ENCODE measurements at regions not wholly inside any gene's neighbourhood (a gene's known extent, or its start where the extent isn't known, plus 50 kb on each side); places are given as distances from the start of the nearest gene placed in this dataset.

DNA sequence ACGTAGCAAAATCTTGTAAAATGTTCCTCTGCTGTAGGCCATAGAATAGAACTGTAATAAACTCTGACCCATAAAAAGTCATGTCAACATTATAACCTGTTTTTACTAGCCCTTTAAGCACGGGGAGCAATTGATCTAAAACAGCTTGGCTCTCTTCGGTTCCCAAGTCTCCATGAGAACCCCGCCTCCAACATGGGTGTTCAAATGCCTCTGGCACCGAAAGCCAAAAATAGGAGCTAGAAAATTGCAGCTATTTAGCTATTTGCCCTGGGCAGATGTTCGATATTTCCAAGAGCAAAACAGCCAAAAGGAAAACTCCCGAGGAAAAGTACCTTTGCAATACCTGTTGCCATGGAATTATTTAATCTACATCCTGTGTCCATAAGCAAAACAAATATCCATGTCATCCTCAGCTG, 563.1 kb downstream of the EFNB2 start:
- TF ChIP-seq CTCF (IDR thresholded peaks at IDR 0.05) (no peak), POLR2A (IDR thresholded peaks at IDR 0.05) (no peak)
- intact Hi-C loops (cut with DNase I): no loop called here
- ATAC-seq (no peak), DNase-seq (no peak)
- Histone ChIP-seq H3K27me3 (no peaks in the 10 kb centered on the region), H3K36me3 (no peaks in the 10 kb centered on the region), H3K4me1 (no peaks in the 10 kb centered on the region), H3K9me3 (no peaks in the 10 kb centered on the region), H3K27ac (no peak overlapping the region), H3K4me3 (no peak overlapping the region)
- WGBS (ENCODE audit: insufficient coverage, low coverage, low lambda C conversion rate, missing lambda C conversion rate): 42% methylated on average over 7 of the region's 7 CpGs

DNA sequence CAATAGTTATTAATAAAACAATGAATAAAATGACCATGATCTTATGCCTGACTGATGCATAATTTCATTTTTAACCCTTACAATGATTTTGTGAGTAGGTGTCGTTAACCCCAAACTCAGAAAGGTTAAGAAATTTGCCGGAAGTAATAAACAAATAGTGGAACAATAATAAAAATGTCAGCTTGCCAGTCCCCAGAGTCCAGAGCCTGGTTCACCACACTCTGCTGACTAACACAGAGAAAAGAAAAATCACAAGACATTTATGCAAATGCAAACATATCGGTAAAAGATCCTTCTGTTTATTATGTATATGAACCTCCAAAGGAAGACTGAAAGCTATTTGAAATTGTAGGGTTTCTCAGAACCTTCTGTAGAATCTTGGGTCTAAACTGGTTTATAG, 563.7 kb downstream of the EFNB2 start:
- no peak overlapping the region for H3K4me3 ChIP-seq
- H3K4me1 ChIP-seq: no peaks in the 10 kb centered on the region
- no peaks in the 10 kb centered on the region for H3K27me3 ChIP-seq
- H3K36me3 ChIP-seq: no peaks in the 10 kb centered on the region
- no peak for ATAC-seq
- 43% methylated on average over 3 of the region's 3 CpGs for WGBS (ENCODE audit: insufficient coverage, low coverage, low lambda C conversion rate, missing lambda C conversion rate)
- no peaks in the 10 kb centered on the region for H3K9me3 ChIP-seq
- H3K27ac ChIP-seq: no peak overlapping the region
- intact Hi-C loops (cut with DNase I): no loop called here
- no peak for DNase-seq
- TF ChIP-seq CTCF (IDR thresholded peaks at IDR 0.05) (no peak), POLR2A (IDR thresholded peaks at IDR 0.05) (no peak)

- H3K27ac ChIP-seq: no peak overlapping the region
- TF ChIP-seq POLR2A (IDR thresholded peaks at IDR 0.05) (no peak), CTCF (IDR thresholded peaks at IDR 0.05) (no peak)
- no peaks in the 10 kb centered on the region for H3K9me3 ChIP-seq
- no peaks in the 10 kb centered on the region for H3K36me3 ChIP-seq
- no peak for DNase-seq
- H3K4me1 ChIP-seq: no peaks in the 10 kb centered on the region
- H3K27me3 ChIP-seq: no peaks in the 10 kb centered on the region
- no peak for ATAC-seq
- intact Hi-C loops (cut with DNase I): no loop called here
- H3K4me3 ChIP-seq: no peak overlapping the region
- 51% methylated on average over 4 of the region's 4 CpGs for WGBS (ENCODE audit: insufficient coverage, low coverage, low lambda C conversion rate, missing lambda C conversion rate)
Observed at GRCh38 chr13:105971312-105971711, 564.1 kb downstream of the EFNB2 start.

DNA sequence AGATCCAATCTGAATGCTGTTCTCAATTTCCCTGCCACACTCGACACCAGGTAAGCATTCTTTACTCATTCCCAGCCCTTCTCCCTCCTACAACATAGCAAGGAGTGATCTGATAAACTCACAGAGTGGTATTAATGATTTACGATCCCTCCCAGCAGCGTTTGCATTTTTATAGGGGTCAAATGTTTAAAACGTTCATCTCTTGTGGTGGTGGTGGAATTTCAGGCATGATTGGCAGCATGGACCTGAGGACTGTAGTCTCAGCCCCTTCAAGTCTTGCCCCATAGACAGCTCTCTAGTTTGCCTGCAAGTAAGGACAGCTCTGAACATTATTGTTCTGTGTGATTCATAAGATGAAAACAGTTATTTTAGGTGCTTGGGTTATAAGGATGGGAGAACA, 565.7 kb downstream of the EFNB2 start:
- no peaks in the 10 kb centered on the region for H3K4me1 ChIP-seq
- no peaks in the 10 kb centered on the region for H3K36me3 ChIP-seq
- no peak overlapping the region for H3K27ac ChIP-seq
- intact Hi-C loops (cut with DNase I): no loop called here
- DNase-seq (no peak), ATAC-seq (no peak)
- no peak overlapping the region for H3K4me3 ChIP-seq
- TF ChIP-seq CTCF (IDR thresholded peaks at IDR 0.05) (no peak), POLR2A (IDR thresholded peaks at IDR 0.05) (no peak)
- no peaks in the 10 kb centered on the region for H3K27me3 ChIP-seq
- no peaks in the 10 kb centered on the region for H3K9me3 ChIP-seq
- WGBS (ENCODE audit: insufficient coverage, low coverage, low lambda C conversion rate, missing lambda C conversion rate): 8% methylated on average over 4 of the region's 4 CpGs

DNA sequence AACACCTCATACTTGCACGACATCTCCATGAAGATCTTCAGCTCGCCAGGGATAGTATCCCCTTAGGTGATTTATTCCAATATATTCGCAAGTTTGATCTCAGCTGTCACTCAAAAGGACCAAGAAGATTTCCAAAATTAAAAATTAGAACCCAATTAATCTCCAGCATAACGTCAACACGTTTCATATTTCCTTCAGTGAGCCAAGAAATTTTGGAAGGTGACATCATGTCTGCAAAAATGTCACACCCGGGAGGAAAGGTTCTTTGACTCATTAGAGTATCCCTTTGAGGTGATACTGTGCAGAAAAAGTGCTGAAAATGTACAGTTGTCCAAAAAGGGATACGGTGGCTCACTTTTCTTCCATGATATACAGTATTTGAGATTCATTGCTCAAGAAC, 569.6 kb downstream of the EFNB2 start:
- no peak for DNase-seq
- Histone ChIP-seq H3K27me3 (no peaks in the 10 kb centered on the region), H3K4me1 (no peaks in the 10 kb centered on the region), H3K4me3 (no peak overlapping the region), H3K36me3 (no peaks in the 10 kb centered on the region), H3K27ac (no peak overlapping the region), H3K9me3 (no peaks in the 10 kb centered on the region)
- intact Hi-C loops (cut with DNase I): no loop called here
- no peak for TF ChIP-seq CTCF (IDR thresholded peaks at IDR 0.05)
- TF ChIP-seq POLR2A (IDR thresholded peaks at IDR 0.05): no peak
- 37% methylated on average over 7 of the region's 7 CpGs for WGBS (ENCODE audit: insufficient coverage, low coverage, low lambda C conversion rate, missing lambda C conversion rate)
- ATAC-seq: no peak

Measured in right lobe of liver (tissue), 6 donors.